OCI-LY1 (cell line): ENCODE measurements at regions not wholly inside any gene's neighbourhood (a gene's known extent, or its start where the extent isn't known, plus 50 kb on each side); places are given as distances from the start of the nearest gene placed in this dataset.

Source experiments
- H2AFZ ChIP-seq: fragments of 200-600 bp; sonication (generic), shearing (Covaris generic); 2 replicates; pipeline ENCODE4 v1.6.0; 2014; ENCODE audit warnings: antibody characterized with exemption, mild to moderate bottlenecking, low read length
- H3F3A ChIP-seq: fragments of 200-600 bp; sonication (generic), shearing (Covaris generic); 2 replicates; pipeline ENCODE4 v1.6.0; 2014; ENCODE audit warnings: mild to moderate bottlenecking, antibody characterized with exemption, low read length, moderate library complexity; ENCODE audit not compliant: insufficient read depth
- H3K27ac ChIP-seq: fragments of 200-600 bp; sonication (generic); 2 replicates; pipeline ENCODE4 v1.5.1; 2014; ENCODE audit warnings: low read length, mixed run types, mild to moderate bottlenecking, low read depth; ENCODE audit not compliant: poor library complexity, severe bottlenecking
- H3K27me3 ChIP-seq: fragments of 200-600 bp; sonication (generic); 2 replicates; pipeline ENCODE4 v1.6.0; 2014; ENCODE audit warnings: antibody characterized with exemption, mild to moderate bottlenecking, low read length, moderate library complexity; ENCODE audit not compliant: insufficient read depth
- H3K36me3 ChIP-seq: fragments of 200-600 bp; sonication (generic); 2 replicates; pipeline ENCODE4 v1.6.1; 2014; ENCODE audit warnings: mild to moderate bottlenecking, antibody characterized with exemption, low read length, moderate library complexity, mixed read lengths; ENCODE audit not compliant: insufficient read depth
- H3K4me1 ChIP-seq: fragments of 200-600 bp; sonication (generic); 2 replicates; pipeline ENCODE4 v1.5.1; 2014; ENCODE audit warnings: mild to moderate bottlenecking, low read length, moderate library complexity; ENCODE audit not compliant: insufficient read depth, severe bottlenecking
- H3K4me2 ChIP-seq: fragments of 200-600 bp; sonication (generic), shearing (Covaris generic); 2 replicates; pipeline ENCODE4 v1.6.1; 2014; ENCODE audit warnings: low read length
- H3K4me3 ChIP-seq: fragments of 200-600 bp; sonication (generic); 2 replicates; pipeline ENCODE4 v1.5.1; 2014; ENCODE audit warnings: low read length, low read depth, mild to moderate bottlenecking, mixed read lengths; ENCODE audit not compliant: poor library complexity, severe bottlenecking
- H3K79me2 ChIP-seq: fragments of 200-600 bp; shearing (Covaris generic); 2 replicates; pipeline ENCODE4 v1.6.1; 2016; ENCODE audit warnings: mixed run types, low read length, mixed read lengths; ENCODE audit not compliant: insufficient read depth
- H3K9ac ChIP-seq: fragments of 200-600 bp; sonication (generic), shearing (Covaris generic); 2 replicates; pipeline ENCODE4 v1.6.1; 2014; ENCODE audit warnings: mild to moderate bottlenecking, low read length, mixed read lengths
- H3K9me2 ChIP-seq: fragments of 200-600 bp; sonication (generic), shearing (Covaris generic); 2 replicates; pipeline ENCODE4 v1.6.1; 2014; ENCODE audit warnings: low read depth, mild to moderate bottlenecking, low read length, mixed read lengths
- H3K9me3 ChIP-seq: fragments of 200-600 bp; shearing (Covaris generic); 2 replicates; pipeline ENCODE4 v1.6.1; 2014; ENCODE audit warnings: low read length, mixed read lengths
- H4K20me1 ChIP-seq: fragments of 200-600 bp; sonication (generic), shearing (Covaris generic); 2 replicates; pipeline ENCODE4 v1.6.0; 2016; ENCODE audit warnings: mild to moderate bottlenecking, low read length; ENCODE audit not compliant: insufficient read depth
- EZH2 ChIP-seq: fragments of 200-600 bp; sonication (generic), shearing (Covaris generic); IDR thresholded peaks from 2 replicates; pipeline ENCODE4 v1.8.0; 2017; ENCODE audit warnings: borderline replicate concordance, mixed run types, mild to moderate bottlenecking, antibody characterized with exemption, low read length, moderate library complexity, mixed read lengths
- TF ChIP-seq, protein P1 (sequence below): fragments of 200-600 bp; sonication (generic), shearing (Covaris generic); IDR thresholded peaks from 2 replicates; pipeline ENCODE4 v1.5.1; 2017; ENCODE audit warnings: mild to moderate bottlenecking, antibody characterized with exemption, low read length, moderate library complexity, mixed read lengths

DNA sequence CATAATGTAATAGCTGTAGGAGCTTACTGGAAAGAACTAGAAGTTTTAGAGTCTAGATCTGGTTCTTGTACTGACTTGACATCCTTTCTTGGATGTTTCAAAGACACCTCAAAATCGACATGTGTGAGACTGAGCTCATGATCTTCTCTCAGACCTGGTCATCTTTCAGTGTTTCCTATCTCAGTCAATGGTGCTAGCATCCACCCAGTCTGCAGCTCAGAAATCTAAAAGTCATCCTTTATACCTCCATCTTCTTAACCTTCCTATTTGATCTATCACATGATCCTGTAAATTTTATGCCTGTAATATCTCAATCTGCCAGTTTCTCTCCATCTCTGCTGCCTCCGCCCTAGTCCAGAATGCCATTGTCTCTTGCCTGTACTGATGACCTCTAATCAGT is 301.9 kb upstream of the PITX2 start:
- H3K4me2 ChIP-seq: no peak overlapping the region
- H3F3A ChIP-seq: no peaks in the 10 kb centered on the region
- H2AFZ ChIP-seq: no peak overlapping the region
- H3K27me3 ChIP-seq: no peaks in the 10 kb centered on the region
- H3K9me2 ChIP-seq: no peaks in the 10 kb centered on the region
- no peaks in the 10 kb centered on the region for H3K9me3 ChIP-seq
- H3K9ac ChIP-seq: no peak overlapping the region
- no peaks in the 10 kb centered on the region for H3K4me1 ChIP-seq
- no peaks in the 10 kb centered on the region for H4K20me1 ChIP-seq
- H3K79me2 ChIP-seq: no peaks in the 10 kb centered on the region
- no peaks in the 10 kb centered on the region for H3K36me3 ChIP-seq
- no peak overlapping the region for H3K27ac ChIP-seq
- TF ChIP-seq EZH2: no peak
- TF ChIP-seq, protein P1, sequence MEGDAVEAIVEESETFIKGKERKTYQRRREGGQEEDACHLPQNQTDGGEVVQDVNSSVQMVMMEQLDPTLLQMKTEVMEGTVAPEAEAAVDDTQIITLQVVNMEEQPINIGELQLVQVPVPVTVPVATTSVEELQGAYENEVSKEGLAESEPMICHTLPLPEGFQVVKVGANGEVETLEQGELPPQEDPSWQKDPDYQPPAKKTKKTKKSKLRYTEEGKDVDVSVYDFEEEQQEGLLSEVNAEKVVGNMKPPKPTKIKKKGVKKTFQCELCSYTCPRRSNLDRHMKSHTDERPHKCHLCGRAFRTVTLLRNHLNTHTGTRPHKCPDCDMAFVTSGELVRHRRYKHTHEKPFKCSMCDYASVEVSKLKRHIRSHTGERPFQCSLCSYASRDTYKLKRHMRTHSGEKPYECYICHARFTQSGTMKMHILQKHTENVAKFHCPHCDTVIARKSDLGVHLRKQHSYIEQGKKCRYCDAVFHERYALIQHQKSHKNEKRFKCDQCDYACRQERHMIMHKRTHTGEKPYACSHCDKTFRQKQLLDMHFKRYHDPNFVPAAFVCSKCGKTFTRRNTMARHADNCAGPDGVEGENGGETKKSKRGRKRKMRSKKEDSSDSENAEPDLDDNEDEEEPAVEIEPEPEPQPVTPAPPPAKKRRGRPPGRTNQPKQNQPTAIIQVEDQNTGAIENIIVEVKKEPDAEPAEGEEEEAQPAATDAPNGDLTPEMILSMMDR: no peak
- H3K4me3 ChIP-seq: no peak overlapping the region

DNA sequence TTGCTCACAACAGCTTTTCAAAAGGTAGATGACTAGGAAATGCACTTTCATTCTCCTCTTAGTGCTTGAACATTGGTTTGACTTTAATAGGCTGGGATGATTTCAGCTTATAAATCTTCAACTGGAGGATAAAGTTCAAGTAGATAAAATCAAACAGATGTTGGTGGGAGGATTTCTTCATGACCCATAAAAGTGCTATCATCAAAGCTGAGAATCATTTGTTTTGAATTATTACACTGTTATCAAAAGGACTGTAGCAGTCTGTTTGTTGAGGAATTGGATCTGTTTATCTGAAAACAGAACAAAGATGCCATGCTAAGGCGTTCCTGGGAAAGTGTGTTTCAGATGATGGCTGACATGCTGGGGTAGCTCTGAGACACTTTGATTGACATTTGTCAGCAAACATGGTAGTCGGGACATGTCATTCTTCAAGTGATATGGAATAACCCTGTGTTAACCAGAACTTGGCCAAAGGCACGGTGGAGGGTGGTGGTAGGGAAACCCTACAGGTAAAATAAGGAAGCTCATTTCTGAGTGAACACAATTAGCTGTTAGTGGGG is 304.0 kb upstream of the PITX2 start:
- Histone ChIP-seq H3K27me3 (no peaks in the 10 kb centered on the region), H2AFZ (no peak overlapping the region), H3K9me3 (no peaks in the 10 kb centered on the region), H3F3A (no peaks in the 10 kb centered on the region), H3K9ac (no peak overlapping the region), H3K36me3 (no peaks in the 10 kb centered on the region), H3K4me2 (no peak overlapping the region), H3K9me2 (no peaks in the 10 kb centered on the region), H4K20me1 (no peaks in the 10 kb centered on the region), H3K4me1 (no peaks in the 10 kb centered on the region), H3K4me3 (no peak overlapping the region), H3K79me2 (no peaks in the 10 kb centered on the region), H3K27ac (no peak overlapping the region)
- no peak for TF ChIP-seq EZH2
- TF ChIP-seq, protein P1: no peak

DNA sequence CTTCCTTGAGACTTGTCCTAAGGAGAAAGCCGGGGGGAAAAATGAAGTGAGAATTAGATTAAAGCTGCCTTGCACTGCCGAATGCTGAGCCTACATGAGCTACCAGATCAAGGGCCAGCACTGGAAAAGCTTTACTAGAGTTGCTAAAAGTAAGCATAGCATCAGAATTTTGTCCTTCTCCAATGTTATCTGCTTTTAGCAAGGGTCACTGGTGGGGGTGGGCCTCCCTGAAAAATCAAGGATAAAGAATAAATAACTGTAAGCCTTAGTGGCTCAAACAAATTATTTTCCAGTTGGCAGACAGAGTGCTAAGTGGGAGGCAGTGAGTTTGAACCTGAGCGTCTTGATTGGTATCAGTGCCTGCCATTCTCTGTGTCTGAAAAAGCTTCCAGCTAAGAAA is 310.5 kb upstream of the PITX2 start:
- H3K27me3 ChIP-seq: no peaks in the 10 kb centered on the region
- H3K4me1 ChIP-seq: no peaks in the 10 kb centered on the region
- no peak overlapping the region for H3K4me3 ChIP-seq
- no peak for TF ChIP-seq EZH2
- TF ChIP-seq, protein P1: no peak
- no peaks in the 10 kb centered on the region for H3K36me3 ChIP-seq
- H3K9ac ChIP-seq: no peak overlapping the region
- no peaks in the 10 kb centered on the region for H3K9me2 ChIP-seq
- no peak overlapping the region for H3K27ac ChIP-seq
- no peaks in the 10 kb centered on the region for H3K9me3 ChIP-seq
- H4K20me1 ChIP-seq: no peaks in the 10 kb centered on the region
- H3F3A ChIP-seq: no peaks in the 10 kb centered on the region
- H2AFZ ChIP-seq: no peak overlapping the region
- no peaks in the 10 kb centered on the region for H3K79me2 ChIP-seq
- H3K4me2 ChIP-seq: no peak overlapping the region
